Adipose tissue (tissue), 3 donors: ENCODE measurements at regions not wholly inside any gene's neighbourhood (a gene's known extent, or its start where the extent isn't known, plus 50 kb on each side); places are given as distances from the start of the nearest gene placed in this dataset.
"Not testable (repeated sequence)": the region's sequence is repeated elsewhere in the genome, so short reads cannot be mapped to it uniquely, and the experiment has no call there.

Experiments used
- H3K27ac ChIP-seq: one replicate; pipeline ENCODE4 v1.5.1; 2013; ENCODE audit warnings: low read depth, low read length
- WGBS, 3 donors: extraction: QIAGEN DNeasy Blood & Tissue Kit; methylation state at CpG; one replicate each; pipeline ENCODE4 v1.1.7; 2013; 5-methylcytosine and 5-hydroxymethylcytosine counted together
- donor health status: healthy with polysubstance abuse.
- donor health status: Bipolar disorder and iron deficiency.
- donor health status: healthy.

DNA sequence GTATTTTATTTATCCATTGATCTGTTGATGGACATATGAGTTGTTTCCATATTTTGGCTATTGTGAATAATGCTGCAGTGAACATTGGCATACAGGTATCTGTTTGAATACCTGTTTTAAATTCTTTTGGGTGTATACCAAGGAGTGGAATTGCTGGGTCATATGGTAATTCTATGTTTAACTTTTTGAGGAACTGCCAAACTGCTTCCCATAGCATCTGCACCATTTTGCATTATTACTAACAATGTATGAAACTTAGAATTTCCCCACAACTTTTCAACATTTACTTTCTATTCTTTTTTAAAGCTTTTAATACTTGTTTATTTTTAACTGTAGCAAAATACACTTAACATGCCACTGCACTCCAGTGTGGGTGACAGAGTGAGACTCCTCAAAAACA is 57.0 kb upstream of the MSN start:
- H3K27ac ChIP-seq, result no peak overlapping the region

DNA sequence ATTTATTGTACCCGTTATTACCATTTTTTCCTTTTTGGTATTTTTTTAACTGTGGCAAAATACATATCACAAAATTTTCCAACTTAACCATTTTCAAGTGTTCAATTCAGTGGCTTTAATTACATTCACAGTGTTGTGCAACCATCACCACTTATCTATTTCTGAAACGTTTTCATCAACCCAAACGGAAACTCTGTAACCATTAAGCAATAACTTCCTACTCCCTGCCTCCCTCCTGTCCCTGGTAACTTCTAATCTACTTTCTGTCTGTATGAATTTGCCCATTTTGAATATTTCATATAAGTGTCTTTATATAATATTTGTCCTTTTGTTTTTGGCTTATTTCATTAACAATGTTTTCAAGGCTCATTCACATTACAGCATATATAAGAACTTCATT is 57.4 kb upstream of the MSN start:
- WGBS, 3 donors, result 24 to 44% (median 29%) methylated on average over 3 of the region's 3 CpGs
- no peak overlapping the region for H3K27ac ChIP-seq

DNA sequence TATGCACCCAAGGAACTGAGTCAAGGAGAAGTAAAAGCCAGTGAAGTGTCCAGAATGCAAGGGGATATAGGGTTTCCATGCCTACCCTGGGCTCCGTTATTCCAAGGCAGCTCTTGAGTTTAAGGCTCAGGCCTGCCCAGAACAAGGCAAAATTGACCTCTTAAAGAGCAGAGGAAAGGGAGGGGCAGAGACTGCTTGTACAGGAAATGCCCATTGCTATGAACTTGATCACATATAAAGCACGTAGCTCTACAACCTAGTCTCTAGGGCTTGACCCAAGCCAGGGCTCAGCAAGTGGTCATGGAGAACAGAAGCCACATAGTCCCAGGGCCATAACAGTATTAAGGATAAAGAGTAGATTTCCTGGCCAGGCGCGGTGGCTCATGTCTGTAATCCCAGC is 58.2 kb upstream of the MSN start:
- no peak overlapping the region for H3K27ac ChIP-seq
- WGBS, 3 donors, result 59 to 66% (median 63%) methylated on average over 4 of the region's 4 CpGs

DNA sequence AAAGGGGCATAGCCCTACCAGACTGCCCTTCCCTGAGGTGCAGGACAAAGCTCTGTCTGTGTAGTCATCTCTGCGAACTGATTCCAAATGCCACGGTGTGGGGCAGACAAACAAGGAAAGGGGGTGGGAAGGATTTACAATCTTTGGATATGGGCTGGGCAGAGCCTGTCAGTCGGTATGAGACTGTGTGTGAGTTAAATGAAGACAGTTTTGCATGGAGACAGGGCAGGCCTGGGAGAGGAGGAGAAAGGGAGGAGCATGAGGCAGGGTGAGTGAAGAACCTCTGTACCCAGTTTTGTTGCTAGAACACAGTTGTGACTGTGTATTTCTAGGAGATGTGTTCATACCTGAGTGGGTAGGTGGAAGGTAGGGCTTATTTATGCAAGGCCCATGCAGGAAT is 59.4 kb upstream of the MSN start:
- no peak overlapping the region for H3K27ac ChIP-seq
- 47 to 67% (median 65%) methylated on average over 3 of the region's 3 CpGs for WGBS, 3 donors

DNA sequence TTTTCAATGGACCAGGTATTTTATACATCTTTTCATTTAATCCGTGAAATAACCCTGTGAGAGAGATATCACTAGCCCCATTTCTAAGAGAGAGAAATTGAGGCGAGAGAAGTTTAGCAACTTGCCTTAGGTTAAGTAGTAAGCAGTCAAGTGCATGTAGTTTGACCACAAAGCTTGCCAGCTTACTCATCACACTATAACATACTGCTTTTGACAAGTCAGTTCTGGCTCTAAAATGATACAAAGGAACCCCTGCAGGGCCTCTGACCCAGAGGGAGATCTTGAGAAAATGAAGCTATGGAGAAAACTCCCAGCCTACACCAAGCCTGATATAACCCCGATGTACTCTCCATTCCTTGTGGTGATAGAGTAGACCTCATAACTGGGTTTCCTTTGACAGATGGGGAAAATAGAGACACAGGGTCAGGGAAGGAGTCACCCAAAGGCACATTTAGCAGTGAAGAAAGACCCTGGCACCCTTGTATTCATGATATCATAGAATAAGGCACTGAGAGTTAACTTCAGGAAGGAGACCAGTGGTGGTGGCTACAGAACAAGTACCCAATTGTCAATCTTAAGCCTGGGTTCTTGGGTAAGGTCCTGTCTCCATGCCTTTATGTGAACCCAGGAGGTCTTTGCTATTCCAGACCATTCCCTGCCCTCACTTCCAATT is 60.2 kb upstream of the MSN start:
- 71 to 92% (median 74%) methylated on average over 3 of the region's 3 CpGs for WGBS, 3 donors

DNA sequence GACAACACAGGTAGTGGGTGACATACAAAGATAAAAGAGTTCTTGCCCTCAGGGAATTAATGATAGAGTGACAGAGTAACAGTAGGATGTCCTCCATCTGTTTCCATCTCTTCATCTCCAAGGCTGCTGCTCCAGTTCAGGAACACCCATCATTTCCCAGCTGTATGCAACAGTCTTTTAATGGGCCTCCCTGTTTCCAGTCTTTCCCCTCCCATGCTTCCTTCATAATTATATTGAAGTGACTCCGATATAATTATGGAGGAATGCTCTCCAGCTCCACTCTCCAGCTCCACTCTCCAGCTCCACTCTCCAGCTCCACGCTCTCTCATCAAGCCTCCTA is 65.3 kb upstream of the MSN start:
- WGBS, 3 donors, result 78 to 95% (median 84%) methylated on average over 2 of the region's 2 CpGs
- no peak overlapping the region for H3K27ac ChIP-seq

More for the DNA sequence above, 60.2 kb upstream of the MSN start:
- no peak overlapping the region for H3K27ac ChIP-seq

DNA sequence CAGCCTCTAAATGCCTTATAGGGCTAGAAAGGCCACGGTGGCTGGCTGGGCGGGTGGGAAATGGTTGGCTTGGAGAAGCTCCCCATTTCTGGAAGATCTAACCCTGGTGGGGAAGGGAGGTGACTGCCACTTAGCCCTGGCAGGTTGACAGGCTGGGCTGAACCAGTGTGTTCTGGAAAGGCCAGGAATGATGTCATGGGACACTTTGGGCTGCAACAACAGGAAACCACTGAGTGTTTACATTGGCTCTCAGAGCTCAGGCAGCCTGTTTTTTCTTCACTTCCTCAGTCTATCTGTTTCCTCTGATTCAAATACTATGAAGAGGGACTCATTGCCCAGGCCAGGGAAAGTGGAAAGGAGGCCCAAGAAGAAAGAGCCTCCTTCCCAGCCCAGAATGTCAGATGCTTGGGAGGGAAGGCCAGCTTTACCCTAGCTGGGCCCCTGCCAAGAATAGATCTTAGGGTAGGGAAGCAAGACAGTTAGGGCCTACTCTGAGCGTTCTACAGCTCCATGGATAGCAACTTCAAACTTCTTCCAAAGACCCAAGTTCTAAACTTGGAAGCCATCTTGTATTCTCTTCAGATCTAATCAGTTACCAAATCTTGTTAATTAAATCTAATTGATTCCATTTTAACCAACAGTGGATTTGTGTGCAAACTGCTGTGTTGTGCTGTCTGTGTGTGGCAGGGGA is 65.8 kb upstream of the MSN start:
- WGBS, 3 donors, result 34 to 60% (median 48%) methylated on average over 3 of the region's 3 CpGs
- no peak overlapping the region for H3K27ac ChIP-seq

DNA sequence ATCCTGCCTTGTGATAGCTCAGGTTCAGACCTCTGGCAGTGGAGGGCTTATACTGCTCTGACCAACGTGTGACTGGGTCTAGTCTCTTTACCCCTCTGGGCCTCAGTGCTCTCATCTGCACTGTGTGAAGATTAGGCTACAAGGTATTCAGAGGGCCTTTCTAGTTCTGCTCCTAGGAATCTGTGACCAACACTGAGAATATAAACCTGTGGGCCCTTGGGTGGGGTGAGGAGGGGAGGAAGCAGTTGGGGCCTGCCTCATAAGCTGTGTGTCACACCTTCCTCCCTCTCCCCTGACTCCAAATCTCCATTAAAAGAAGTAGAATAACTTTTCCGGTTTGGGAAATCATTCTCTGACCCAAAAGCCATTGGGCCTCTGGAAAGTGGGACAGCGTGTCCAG is 66.3 kb upstream of the MSN start:
- H3K27ac ChIP-seq, result no peak overlapping the region
- WGBS, 3 donors, result 32 to 55% (median 38%) methylated on average over 3 of the region's 3 CpGs

DNA sequence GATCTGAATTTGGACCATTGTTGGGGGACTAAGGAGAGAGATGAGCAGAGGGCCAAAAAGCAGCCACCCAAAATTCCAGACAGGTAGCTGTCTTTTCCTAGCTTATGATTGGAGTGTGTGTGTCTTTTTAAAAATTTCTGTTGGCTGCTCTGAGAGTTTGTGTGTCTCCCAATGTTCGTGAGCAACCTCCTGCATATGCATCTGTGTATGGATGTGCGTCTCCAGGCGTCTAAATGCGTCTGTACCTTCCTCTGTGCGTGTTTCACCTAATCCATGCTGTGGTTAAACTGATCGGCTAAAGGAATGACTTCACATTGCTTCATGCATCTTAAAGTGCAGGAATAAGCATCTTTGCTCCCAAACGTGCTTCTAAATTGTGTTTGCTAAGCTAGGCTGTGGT is 65.5 kb upstream of the LAS1L start:
- 70 to 82% (median 74%) methylated on average over 7 of the region's 7 CpGs for WGBS, 3 donors
- H3K27ac ChIP-seq, result no peak overlapping the region

DNA sequence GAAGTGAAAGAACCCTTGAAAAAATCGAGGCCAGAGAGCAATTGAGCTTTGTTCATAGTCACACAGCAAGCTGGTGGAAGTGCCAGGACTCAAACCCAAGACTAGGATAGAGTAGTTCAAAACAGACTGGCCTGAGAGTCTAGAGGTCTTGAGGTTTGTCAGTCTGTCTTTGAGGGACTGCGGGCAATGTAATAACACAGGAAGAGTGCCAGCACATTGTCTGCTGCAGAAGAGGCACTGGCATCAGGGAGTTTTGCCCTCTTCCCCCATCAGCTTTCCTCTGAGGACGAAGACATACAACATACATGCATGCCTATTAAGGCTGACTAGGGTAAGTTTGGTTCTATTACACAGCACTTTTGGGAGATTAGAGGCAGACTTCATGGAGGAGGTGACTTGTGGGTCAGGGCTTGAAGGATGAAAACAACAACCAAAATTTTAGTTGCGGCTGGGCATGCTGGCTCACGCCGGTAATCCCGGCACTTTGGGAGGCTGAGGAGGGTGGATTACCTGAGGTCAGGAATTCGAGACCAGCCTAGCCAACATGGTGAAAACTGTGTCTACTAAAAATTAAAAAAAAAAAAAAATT is 64.1 kb upstream of the LAS1L start:
- 73 to 80% (median 79%) methylated on average over 7 to 8 of the region's 8 CpGs for WGBS, 3 donors
- H3K27ac ChIP-seq, result no peak overlapping the region

DNA sequence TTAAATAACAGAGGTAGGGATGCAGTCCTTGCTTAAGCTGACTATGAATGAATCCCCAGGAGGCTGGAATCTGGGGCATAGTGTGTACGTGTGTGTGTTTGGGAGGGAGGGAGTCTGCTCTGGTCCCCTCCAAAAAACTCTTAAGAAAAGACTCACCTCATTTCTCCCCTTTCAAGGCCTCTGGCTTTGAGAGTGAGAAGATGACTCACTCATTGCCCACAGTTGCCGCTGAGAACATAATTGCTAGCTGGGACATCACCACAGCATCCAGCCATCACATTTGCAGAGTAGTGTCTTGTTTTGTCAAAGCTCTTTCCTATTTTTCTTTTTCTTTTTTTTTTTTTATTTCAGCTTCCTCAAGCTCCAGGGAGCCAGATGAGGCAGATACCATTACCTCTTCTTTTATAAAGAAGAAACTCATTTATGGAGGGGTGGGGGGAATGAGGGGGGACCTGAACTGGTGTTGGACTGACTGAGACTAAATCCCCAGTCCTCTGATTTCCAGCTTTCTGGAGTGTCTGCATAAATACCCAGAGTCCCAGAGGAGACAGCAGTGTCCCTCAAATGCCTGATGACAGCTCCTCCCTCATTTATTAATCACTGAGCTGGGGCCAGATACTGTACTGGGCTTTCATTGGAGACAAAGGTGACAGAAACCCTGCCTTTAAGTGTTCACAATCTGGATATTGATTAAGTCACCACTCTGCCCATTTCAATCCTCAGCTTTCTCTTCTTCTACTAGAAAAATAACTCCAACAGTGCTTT is 61.9 kb upstream of the LAS1L start:
- peak overlapping the region; percentile 86 for H3K27ac ChIP-seq
- 14 to 61% (median 38%) methylated on average over 2 of the region's 2 CpGs for WGBS, 3 donors

DNA sequence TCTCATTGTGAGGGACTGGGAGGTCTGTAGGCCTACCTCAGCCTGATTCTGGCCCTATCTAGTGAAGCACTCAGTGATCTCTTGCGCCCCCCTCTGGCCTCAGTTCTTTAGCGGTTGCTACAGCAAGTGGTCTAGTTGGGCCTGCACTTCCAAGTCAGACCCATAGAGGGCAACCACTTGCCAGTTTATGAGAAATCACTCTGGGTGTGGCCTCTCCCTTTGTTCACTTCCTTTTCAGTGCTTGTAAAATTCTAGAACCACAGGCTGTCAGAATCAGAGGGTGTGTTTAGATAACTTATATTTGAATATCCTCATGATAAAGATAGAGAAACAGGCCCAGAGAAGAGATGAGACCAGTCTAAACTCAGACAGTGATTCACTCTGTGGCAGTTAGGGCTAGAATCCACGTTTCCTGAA is 60.9 kb upstream of the LAS1L start:
- WGBS, 3 donors, result 5 to 26% (median 6%) methylated on average over 3 of the region's 3 CpGs
- peak overlapping the region; percentile 86 for H3K27ac ChIP-seq

DNA sequence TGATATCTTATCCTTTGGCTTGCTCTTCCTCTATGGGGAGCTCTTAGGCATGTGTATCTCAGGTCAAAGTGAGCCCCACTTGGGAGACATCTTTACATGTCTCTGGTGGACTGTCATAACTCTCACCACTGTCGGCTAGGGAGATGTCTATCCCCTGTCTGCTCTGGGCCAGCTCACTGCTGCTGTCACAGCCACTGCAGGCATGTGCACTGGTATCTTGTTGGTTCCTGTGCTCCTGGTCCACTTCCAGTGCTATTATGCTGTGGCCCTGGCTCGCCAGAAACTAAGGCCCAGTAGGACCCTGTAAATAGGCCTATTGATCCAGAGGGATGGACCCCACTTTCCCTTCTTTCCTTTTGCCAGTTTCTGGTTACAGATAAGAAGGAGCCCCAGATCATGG is 56.6 kb upstream of the LAS1L start:
- H3K27ac ChIP-seq, result no peak overlapping the region
- 78 to 83% (median 78%) methylated on average over 2 of the region's 2 CpGs for WGBS, 3 donors

DNA sequence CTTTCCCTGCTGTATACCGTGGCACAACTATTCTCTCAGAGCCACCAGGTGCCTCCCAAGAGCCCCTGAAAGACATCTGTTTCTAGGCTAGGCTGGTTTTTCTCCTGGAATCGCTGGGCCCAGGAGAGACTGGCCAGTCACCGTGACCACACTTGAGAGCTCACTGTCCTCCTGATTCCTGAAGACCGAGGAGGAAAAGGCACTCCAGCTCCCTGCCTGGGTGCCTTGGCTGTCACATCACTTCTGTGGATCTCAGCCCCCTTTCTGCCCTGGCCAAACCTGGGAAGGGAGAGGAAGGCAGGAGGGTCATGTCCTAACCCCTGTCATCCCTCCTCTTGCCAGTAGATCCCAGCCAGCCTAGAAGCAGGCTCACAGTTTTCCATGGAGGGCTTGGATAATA is 54.7 kb upstream of the LAS1L start:
- H3K27ac ChIP-seq, result no peak overlapping the region
- 54 to 71% (median 64%) methylated on average over 3 to 4 of the region's 4 CpGs for WGBS, 3 donors

DNA sequence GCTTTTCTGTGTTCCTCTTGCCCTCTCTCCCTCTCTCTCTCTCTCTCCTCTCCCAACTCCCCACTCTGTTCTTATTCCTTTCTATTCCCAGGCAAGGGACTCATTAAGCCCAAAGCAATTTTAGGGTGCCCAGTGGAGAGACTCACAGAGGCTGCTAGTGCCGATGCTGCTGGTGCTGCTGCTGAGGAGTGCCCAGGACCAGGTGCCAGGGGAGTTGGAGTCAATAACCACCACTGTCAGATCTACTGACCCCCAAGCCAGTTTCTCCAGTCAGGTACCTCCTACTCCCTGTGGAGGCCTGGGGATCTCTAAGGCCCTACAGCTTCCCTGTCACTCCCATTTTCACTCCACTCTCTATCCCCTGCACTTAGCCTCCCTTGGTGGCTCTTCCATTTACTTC is 54.2 kb upstream of the LAS1L start:
- WGBS, 3 donors, result 41 to 91% (median 67%) methylated on average over 1 of the region's 1 CpG
- no peak overlapping the region for H3K27ac ChIP-seq

DNA sequence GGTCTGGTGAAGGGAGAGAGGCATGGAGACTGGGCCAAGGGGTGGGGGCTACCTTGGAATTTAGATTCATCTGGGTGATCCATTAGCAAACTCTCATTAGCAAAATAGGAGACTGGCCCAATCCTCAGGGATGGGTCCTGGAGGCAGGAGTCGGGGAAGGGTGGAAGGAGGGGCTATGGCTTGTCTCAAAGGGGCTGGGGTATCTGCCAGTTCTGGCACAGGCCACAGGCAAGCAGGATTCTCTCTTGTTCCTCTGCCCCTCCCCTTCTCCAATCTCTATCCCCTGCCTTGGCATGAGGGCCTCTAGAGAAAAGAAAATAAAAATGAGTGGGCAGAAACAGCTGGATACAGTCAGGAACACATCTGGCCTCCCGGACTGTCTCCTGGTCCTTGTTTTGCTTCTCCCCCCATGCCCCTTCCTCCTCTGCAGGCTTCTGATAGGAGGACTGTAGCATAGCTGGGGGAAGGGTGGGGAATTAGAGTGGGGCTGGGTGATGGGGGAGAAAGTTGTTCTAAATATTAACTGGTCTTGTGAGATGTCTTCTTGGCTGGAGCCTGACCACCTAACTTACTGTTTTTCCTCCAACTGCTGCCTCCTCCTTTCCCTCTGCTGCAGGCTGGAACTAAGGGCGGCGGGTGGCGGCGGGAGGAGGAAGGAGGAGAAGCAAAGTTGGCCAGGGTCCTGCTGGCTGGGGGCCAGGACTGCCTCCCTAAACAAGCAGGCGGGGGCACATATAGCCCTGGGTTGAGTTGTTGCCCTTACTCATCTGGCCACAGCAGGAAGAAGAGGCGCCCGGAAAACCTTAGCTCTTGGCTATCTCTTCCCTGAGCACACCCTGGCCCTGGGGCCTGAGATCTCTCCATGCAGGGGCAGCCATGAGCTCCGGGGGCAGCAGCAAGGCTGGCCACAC is 53.3 kb upstream of the LAS1L start:
- WGBS, 3 donors, result 8 to 51% (median 23%) methylated on average over 5 to 6 of the region's 10 CpGs
- no peak overlapping the region for H3K27ac ChIP-seq

DNA sequence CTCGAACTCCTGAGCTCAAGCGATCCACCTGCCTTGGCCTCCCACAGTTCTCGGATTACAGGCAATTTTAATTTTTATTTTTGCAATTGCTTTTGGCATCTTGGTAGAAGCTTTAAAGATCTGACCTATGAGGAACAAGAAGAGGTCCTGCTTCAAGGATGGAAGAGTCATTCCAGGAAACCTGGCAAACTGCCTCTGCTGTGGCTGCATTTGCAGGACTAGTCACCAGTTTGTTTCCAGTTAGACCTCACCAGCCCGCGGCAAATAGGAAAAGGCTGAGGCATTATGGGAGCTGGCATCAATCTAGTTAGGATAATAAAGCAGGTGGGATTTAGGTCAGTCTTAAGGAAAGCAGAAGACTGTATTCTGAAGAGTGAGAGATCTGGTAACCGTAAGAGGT is 51.9 kb upstream of the LAS1L start:
- H3K27ac ChIP-seq, result no peak overlapping the region
- 79 to 82% (median 81%) methylated on average over 6 of the region's 6 CpGs for WGBS, 3 donors

DNA sequence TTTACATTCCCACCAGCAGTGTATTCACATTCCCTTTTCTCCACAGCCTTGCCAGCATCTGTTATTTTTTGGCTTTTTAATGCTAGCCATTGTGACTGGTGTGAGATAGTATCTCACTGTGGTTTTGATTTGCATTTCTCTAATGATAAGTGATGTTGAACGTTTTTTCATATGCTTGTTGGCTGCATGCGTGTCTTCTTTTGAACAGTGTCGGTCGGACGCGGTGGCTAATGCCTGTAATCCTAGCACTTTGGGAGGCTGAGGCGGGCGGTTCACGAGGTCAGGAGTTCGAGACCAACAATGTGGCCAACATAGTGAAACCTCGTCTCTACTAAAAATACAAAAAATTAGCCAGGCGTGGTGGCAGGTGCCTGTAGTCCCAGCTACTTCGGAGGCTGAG is 50.6 kb upstream of the LAS1L start:
- 77 to 84% (median 78%) methylated on average over 13 of the region's 13 CpGs for whole genome bisulfite sequencing, 3 donors
- not testable (repeated sequence) for H3K27ac ChIP-seq
